HFFc6 (cell line): ENCODE measurements at regions not wholly inside any gene's neighbourhood (a gene's known extent, or its start where the extent isn't known, plus 50 kb on each side); places are given as distances from the start of the nearest gene placed in this dataset.

Source experiments
- DNase-seq: peaks from one replicate; pipeline ENCODE4 v3.0.0-alpha.2; 2018
- H3K27ac Mint-ChIP-seq: 2 replicates; pipeline ENCODE4 v1.8.0; 2020; ENCODE audit warnings: mild to moderate bottlenecking, mixed read lengths
- H3K27me3 Mint-ChIP-seq: 2 replicates; pipeline ENCODE4 v1.8.0; 2021; ENCODE audit warnings: mild to moderate bottlenecking, moderate library complexity, mixed read lengths; ENCODE audit not compliant: insufficient read depth
- H3K36me3 Mint-ChIP-seq: 2 replicates; pipeline ENCODE4 v1.8.0; 2021; ENCODE audit warnings: low read depth, mixed read lengths
- H3K4me1 Mint-ChIP-seq: 2 replicates; pipeline ENCODE4 v1.8.0; 2020; ENCODE audit warnings: low read depth, mixed read lengths
- H3K4me3 Mint-ChIP-seq: 2 replicates; pipeline ENCODE4 v1.8.0; 2020; ENCODE audit warnings: mild to moderate bottlenecking, moderate library complexity, mixed read lengths
- H3K9me3 Mint-ChIP-seq: 2 replicates; pipeline ENCODE4 v1.8.0; 2020; ENCODE audit warnings: mild to moderate bottlenecking, mixed read lengths
- CTCF ChIP-seq: fragments of 200-600 bp; sonication (generic); IDR thresholded peaks from 2 replicates; pipeline ENCODE4 v1.5.0; 2021; ENCODE audit warnings: antibody characterized with exemption, mild to moderate bottlenecking

GRCh38 chr12:81863406-81863805 is 104.3 kb upstream of the PPFIA2 start:
- Mint-ChIP-seq H3K27me3 (no peaks in the 10 kb centered on the region), H3K4me3 (no peak overlapping the region), H3K9me3 (peaks cover 43% of the 10 kb centered on the region), H3K36me3 (no peaks in the 10 kb centered on the region), H3K4me1 (no peaks in the 10 kb centered on the region), H3K27ac (no peak overlapping the region)
- DNase-seq = no peak
- TF ChIP-seq CTCF = no peak

GRCh38 chr12:81859521-81859920 is 100.4 kb upstream of the PPFIA2 start:
- TF ChIP-seq CTCF = no peak
- no peaks in the 10 kb centered on the region for H3K27me3 Mint-ChIP-seq
- no peak overlapping the region for H3K4me3 Mint-ChIP-seq
- H3K27ac Mint-ChIP-seq = no peak overlapping the region
- H3K4me1 Mint-ChIP-seq = no peaks in the 10 kb centered on the region
- no peaks in the 10 kb centered on the region for H3K36me3 Mint-ChIP-seq
- peaks cover 57% of the 10 kb centered on the region for H3K9me3 Mint-ChIP-seq
- DNase-seq = no peak

- Mint-ChIP-seq H3K4me3 (no peak overlapping the region), H3K4me1 (no peaks in the 10 kb centered on the region), H3K36me3 (no peaks in the 10 kb centered on the region), H3K27me3 (no peaks in the 10 kb centered on the region), H3K9me3 (peaks cover 16% of the 10 kb centered on the region), H3K27ac (no peak overlapping the region)
- no peak for TF ChIP-seq CTCF
- no peak for DNase-seq
Measured at GRCh38 chr12:81843599-81843998, 84.4 kb upstream of the PPFIA2 start.

GRCh38 chr12:81835783-81836182 is 76.6 kb upstream of the PPFIA2 start:
- no peak for TF ChIP-seq CTCF
- Mint-ChIP-seq H3K4me1 (no peaks in the 10 kb centered on the region), H3K9me3 (peaks cover 23% of the 10 kb centered on the region), H3K27ac (no peak overlapping the region), H3K36me3 (no peaks in the 10 kb centered on the region), H3K4me3 (no peak overlapping the region), H3K27me3 (no peaks in the 10 kb centered on the region)
- no peak for DNase-seq

GRCh38 chr12:81819991-81820633 is 61.0 kb upstream of the PPFIA2 start:
- Mint-ChIP-seq H3K9me3 (peaks cover 41% of the 10 kb centered on the region), H3K27ac (no peak overlapping the region), H3K4me1 (no peaks in the 10 kb centered on the region), H3K4me3 (no peak overlapping the region), H3K36me3 (no peaks in the 10 kb centered on the region), H3K27me3 (no peaks in the 10 kb centered on the region)
- DNase-seq = no peak
- no peak for TF ChIP-seq CTCF

GRCh38 chr12:81815611-81816010 is 56.5 kb upstream of the PPFIA2 start:
- no peak for DNase-seq
- H3K27ac Mint-ChIP-seq = no peak overlapping the region
- H3K9me3 Mint-ChIP-seq = peaks cover 70% of the 10 kb centered on the region
- no peak overlapping the region for H3K4me3 Mint-ChIP-seq
- H3K4me1 Mint-ChIP-seq = no peaks in the 10 kb centered on the region
- H3K27me3 Mint-ChIP-seq = no peaks in the 10 kb centered on the region
- no peak for TF ChIP-seq CTCF
- H3K36me3 Mint-ChIP-seq = no peaks in the 10 kb centered on the region
